ENCODE measurements at regions not wholly inside any gene's neighbourhood (a gene's known extent, or its start where the extent isn't known, plus 50 kb on each side); places are given as distances from the start of the nearest gene placed in this dataset.
"Not testable (repeated sequence)": the region's sequence is repeated elsewhere in the genome, so short reads cannot be mapped to it uniquely, and the experiment has no call there.

DNA sequence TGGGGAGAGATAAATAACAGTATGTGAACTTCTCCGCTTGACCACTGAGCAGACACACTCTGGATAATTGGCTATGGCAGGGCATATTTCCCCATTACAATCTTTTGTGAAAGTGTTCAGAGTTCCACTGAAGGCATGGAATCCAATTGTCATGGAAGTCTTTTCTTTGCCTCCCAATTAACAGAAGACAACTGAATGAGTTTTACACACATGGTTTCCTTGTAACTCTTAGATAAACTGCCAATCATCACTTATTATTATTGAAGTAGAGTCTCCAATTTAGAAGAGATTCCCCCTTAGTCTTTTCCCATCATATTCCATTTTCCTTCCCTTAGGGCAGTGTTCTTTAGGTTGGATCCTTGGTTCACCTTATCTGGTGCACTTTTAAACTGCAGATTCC lies 308.3 kb downstream of the NR2F2 start:
- H3K4me3 ChIP-seq (ENCODE audit: control insufficient read depth, low read depth, low read length), result no peak overlapping the region
- no peak for DNase-seq (ENCODE audit: low read depth)
- TF ChIP-seq, protein P1, sequence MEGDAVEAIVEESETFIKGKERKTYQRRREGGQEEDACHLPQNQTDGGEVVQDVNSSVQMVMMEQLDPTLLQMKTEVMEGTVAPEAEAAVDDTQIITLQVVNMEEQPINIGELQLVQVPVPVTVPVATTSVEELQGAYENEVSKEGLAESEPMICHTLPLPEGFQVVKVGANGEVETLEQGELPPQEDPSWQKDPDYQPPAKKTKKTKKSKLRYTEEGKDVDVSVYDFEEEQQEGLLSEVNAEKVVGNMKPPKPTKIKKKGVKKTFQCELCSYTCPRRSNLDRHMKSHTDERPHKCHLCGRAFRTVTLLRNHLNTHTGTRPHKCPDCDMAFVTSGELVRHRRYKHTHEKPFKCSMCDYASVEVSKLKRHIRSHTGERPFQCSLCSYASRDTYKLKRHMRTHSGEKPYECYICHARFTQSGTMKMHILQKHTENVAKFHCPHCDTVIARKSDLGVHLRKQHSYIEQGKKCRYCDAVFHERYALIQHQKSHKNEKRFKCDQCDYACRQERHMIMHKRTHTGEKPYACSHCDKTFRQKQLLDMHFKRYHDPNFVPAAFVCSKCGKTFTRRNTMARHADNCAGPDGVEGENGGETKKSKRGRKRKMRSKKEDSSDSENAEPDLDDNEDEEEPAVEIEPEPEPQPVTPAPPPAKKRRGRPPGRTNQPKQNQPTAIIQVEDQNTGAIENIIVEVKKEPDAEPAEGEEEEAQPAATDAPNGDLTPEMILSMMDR (IDR thresholded peaks at IDR 0.05; ENCODE audit: control insufficient read depth, insufficient read depth, low read depth, low read length, missing control alignments), result no peak

DNA sequence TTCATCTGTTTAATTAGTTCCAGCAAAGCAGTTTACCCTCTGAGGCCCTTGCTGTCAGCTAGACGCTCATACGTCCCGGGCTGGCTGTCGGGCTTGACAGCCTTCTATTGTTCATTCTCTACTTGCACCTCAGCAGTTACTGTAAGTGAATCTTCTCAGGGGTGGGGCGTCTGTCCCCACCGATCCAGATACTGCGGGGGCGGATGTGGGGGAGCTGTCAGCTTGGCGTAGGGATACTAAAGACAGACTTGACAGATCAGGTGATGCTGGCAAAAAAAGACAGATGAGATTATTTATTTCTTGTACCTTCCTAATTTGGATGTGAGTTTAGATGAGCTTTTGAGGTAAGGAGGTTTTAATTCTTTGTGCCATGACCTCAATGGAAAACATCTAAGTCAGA lies 315.3 kb downstream of the NR2F2 start:
- no peak for DNase-seq (ENCODE audit: low read depth)
- TF ChIP-seq, protein P1 (IDR thresholded peaks at IDR 0.05; ENCODE audit: control insufficient read depth, insufficient read depth, low read depth, low read length, missing control alignments), result no peak
- H3K4me3 ChIP-seq (ENCODE audit: control insufficient read depth, low read depth, low read length), result no peak overlapping the region

DNA sequence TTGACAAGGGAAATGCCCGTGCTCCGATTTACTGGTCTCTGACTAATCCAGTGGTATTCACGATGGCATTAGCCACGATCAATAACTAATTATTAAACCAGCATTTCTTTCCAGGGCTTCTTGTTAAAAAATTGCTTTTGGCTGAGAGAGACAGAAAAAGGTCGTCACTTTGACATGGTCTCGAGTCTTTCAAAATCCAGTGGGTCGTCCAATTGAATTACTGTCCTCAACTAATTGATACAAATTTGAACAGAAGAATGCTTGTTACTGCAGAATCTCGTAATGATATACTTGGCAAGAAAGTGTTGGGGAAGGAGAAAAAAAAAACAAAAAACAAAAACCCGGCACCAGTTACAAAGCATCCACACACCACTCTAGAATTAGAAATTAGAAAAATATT lies 318.4 kb downstream of the NR2F2 start:
- H3K4me3 ChIP-seq (ENCODE audit: control insufficient read depth, low read depth, low read length), result no peak overlapping the region
- TF ChIP-seq, protein P1 (IDR thresholded peaks at IDR 0.05; ENCODE audit: control insufficient read depth, insufficient read depth, low read depth, low read length, missing control alignments), result no peak
- DNase-seq (ENCODE audit: low read depth), result no peak

DNA sequence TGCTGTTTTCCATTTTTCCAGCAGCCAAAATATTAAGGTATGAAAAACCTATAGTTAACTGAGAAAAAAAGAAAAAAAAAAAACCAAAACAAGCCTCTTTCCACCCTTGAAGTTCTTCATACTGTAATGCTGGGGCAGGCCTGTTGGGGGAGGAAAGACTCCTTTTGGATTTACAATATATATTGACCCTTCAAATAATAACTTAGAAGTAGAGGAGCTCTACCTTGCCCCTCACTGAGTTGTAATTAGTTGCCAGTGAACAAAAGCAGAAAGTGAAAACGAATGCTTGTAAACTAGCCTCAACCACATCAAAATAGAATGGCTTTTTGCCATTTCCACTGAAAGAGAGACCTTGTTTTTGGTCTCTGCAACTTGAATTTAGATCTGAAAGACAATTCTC lies 326.6 kb downstream of the NR2F2 start:
- TF ChIP-seq, protein P1 (IDR thresholded peaks at IDR 0.05; ENCODE audit: control insufficient read depth, insufficient read depth, low read depth, low read length, missing control alignments), result no peak
- H3K4me3 ChIP-seq (ENCODE audit: control insufficient read depth, low read depth, low read length), result no peak overlapping the region
- DNase-seq (ENCODE audit: low read depth), result no peak

DNA sequence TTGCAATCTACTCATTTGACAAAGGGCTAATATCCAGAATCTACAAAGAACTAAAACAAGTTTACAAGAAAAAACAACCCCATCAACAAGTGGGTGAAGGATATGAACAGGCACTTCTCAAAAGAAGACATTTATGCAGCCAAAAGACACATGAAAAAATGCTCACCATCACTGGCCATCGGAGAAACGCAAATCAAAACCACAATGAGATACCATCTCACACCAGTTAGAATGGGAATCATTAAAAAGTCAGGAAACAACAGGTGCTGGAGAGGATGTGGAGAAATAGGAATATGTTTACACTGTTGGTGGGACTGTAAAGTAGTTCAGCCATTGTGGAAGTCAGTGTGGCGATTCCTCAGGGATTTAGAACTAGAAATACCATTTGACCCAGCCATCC lies 336.5 kb downstream of the NR2F2 start:
- not testable (repeated sequence) for H3K4me3 ChIP-seq (ENCODE audit: control insufficient read depth, low read depth, low read length); DNase-seq (ENCODE audit: low read depth)

DNA sequence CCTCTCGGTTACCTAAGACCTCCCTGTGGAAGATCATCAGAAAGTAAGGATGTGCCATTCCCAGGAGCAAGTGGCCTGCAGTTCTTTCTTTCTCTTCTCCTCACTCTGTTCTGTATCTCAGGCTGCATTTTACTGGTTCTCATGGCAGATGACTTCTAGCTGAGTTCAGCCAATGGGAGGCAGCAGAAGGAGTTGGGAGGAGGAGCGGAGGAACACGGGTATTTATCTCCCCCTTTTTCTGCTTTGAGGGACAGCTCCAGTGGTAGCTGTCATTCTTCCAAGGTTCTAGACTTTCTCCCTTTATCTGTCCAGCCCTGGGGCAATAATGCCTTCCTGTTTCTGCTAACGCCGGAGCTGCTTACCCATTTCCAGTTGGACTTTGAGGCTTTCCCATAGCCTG lies 339.9 kb downstream of the NR2F2 start:
- DNase-seq (ENCODE audit: low read depth), result no peak
- TF ChIP-seq, protein P1 (IDR thresholded peaks at IDR 0.05; ENCODE audit: control insufficient read depth, insufficient read depth, low read depth, low read length, missing control alignments), result no peak
- H3K4me3 ChIP-seq (ENCODE audit: control insufficient read depth, low read depth, low read length), result no peak overlapping the region

DNA sequence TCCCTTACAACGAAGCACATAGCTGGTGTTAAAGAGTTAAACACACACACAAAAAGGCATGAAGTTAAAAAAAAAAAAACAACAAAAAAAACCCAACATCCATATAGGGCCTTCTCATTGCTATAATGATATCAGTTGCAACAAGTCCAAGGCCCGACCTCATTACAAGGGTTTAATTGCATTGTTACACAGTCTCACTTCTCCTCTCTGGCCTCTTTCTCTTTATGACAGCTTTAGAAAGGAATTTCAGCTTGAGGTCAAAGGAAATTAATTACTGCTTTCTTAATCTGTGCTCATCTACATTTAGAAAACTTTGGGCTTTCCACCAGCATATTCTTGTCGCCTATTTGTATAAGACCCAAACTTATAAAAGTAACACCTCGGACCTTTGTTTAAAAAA lies 342.1 kb downstream of the NR2F2 start:
- no peak for DNase-seq (ENCODE audit: low read depth)
- TF ChIP-seq, protein P1 (IDR thresholded peaks at IDR 0.05; ENCODE audit: control insufficient read depth, insufficient read depth, low read depth, low read length, missing control alignments), result no peak
- no peak overlapping the region for H3K4me3 ChIP-seq (ENCODE audit: control insufficient read depth, low read depth, low read length)

Data from AG09309 (cell line).